ENCODE measurements at regions not wholly inside any gene's neighbourhood (a gene's known extent, or its start where the extent isn't known, plus 50 kb on each side); places are given as distances from the start of the nearest gene placed in this dataset.

GRCh38 chr9:38293022-38293421 is 99.5 kb upstream of the ALDH1B1 start (continued):
- no peak for TF ChIP-seq BCL11A (IDR thresholded peaks at IDR 0.05; ENCODE audit: low read depth in 2 of 2, low read length in 2 of 2)
- TF ChIP-seq POU5F1 (IDR thresholded peaks at IDR 0.05; ENCODE audit: low read depth, low read length), result no peak
- no peak for TF ChIP-seq GABPA (IDR thresholded peaks at IDR 0.05; ENCODE audit: borderline replicate concordance, insufficient read depth, low read length)

Data from H1 (cell line).